HepG2 (cell line): ENCODE measurements at regions not wholly inside any gene's neighbourhood (a gene's known extent, or its start where the extent isn't known, plus 50 kb on each side); places are given as distances from the start of the nearest gene placed in this dataset.

Source experiments
- ATAC-seq: fragments of 200-7000 bp; cut with Tn5 transposase; 3 replicates; pipeline ENCODE4 v1.9.1; 2020; ENCODE audit warnings: mild to moderate bottlenecking, moderate library complexity
- BruUV-seq: library from RNA; stranded (reverse); fragments of 400-500 nt; replicated peaks from 2 replicates; lab custom pipeline; 2021; lab: Mats Ljungman, UMichigan
- CTCF ChIA-PET: fragments of 300-600 bp; formaldehyde crosslinking; extraction: SDS; loops from one replicate; lab custom pipeline; 2021; ENCODE audit warnings: low total read pairs, inconsistent platforms, low intra/inter-chr PET ratio; lab: Yijun Ruan, JAX
- POLR2A ChIA-PET: fragments of 350-600 bp; sonication (Branson Sonifier 250); formaldehyde crosslinking; loops from one replicate; lab custom pipeline; 2020; ENCODE audit warnings: antibody characterized with exemption, inconsistent platforms; lab: Yijun Ruan, JAX
- DNase-seq: peaks from one replicate; pipeline ENCODE4 v3.0.0-alpha.2; 2015; ENCODE audit warnings: low spot score
- FAIRE-seq: peaks from 3 replicates; lab custom pipeline; 2011; peaks lifted over from hg19 to GRCh38; lab: Jason Lieb, UNC
- H2AFZ ChIP-seq: one replicate; pipeline ENCODE4 v1.6.1; 2011; ENCODE audit warnings: low read length, inconsistent platforms
- H3K27ac ChIP-seq: fragments of 300-600 bp; 3 replicates; pipeline ENCODE4 v1.8.0; 2011; ENCODE audit warnings: mixed run types, mild to moderate bottlenecking, mixed read lengths, low read length, inconsistent platforms; ENCODE audit not compliant: insufficient read depth; ENCODE audit errors: extremely low read length
- H3K27me3 ChIP-seq, 2 experiments: fragments of 200-600 bp in 1 of 2; 2 replicates in 1 of 2; 3 replicates in 1 of 2; pipeline versions ENCODE4 v1.6.0 to v1.8.0; 2011; ENCODE audit warnings: low read length in 2 of 2, mild to moderate bottlenecking in 2 of 2, moderate library complexity in 2 of 2, inconsistent platforms in 1 of 2; ENCODE audit not compliant: insufficient read depth in 2 of 2, control insufficient read depth in 1 of 2
- H3K36me3 ChIP-seq, 2 experiments: fragments of 200-600 bp in 1 of 2; replicated peaks in 1 of 2; 2 replicates in 1 of 2; 3 replicates in 1 of 2; pipeline versions ENCODE4 v1.5.1 to v1.8.0; 2011; ENCODE audit warnings: low read length in 2 of 2, inconsistent platforms in 1 of 2; ENCODE audit not compliant: insufficient read depth in 2 of 2, control insufficient read depth in 1 of 2
- H3K4me1 ChIP-seq: 2 replicates; pipeline ENCODE4 v1.5.1; 2012; ENCODE audit warnings: low read length, inconsistent platforms; ENCODE audit not compliant: insufficient read depth
- H3K4me2 ChIP-seq: 2 replicates; pipeline ENCODE4 v1.6.0; 2011; ENCODE audit warnings: low read depth, low read length, inconsistent platforms
- H3K4me3 ChIP-seq, 3 experiments: fragments of 200-600 bp in 1 of 3; sonication (generic), shearing (Covaris generic) in 1 of 3; replicated peaks in 1 of 3; 2 replicates each; pipeline ENCODE4 v1.5.1; 2011 to 2016; ENCODE audit warnings: low read length in 3 of 3, inconsistent platforms in 2 of 3, low read depth in 2 of 3, mild to moderate bottlenecking in 2 of 3, control low read depth in 1 of 3, mixed read lengths in 1 of 3; ENCODE audit not compliant: insufficient read depth in 1 of 3
- H3K79me2 ChIP-seq: one replicate; pipeline ENCODE4 v1.6.1; 2011; ENCODE audit warnings: low read length, inconsistent platforms; ENCODE audit not compliant: insufficient read depth
- H3K9ac ChIP-seq: 2 replicates; pipeline ENCODE4 v1.6.0; 2011; ENCODE audit warnings: mild to moderate bottlenecking, low read depth, low read length, inconsistent platforms; ENCODE audit not compliant: insufficient read depth
- H3K9me3 ChIP-seq: 2 replicates; pipeline ENCODE4 v1.5.1; 2012; ENCODE audit warnings: mild to moderate bottlenecking, low read length
- H4K20me1 ChIP-seq: 2 replicates; pipeline ENCODE4 v1.6.0; 2011; ENCODE audit warnings: inconsistent platforms, mild to moderate bottlenecking, low read length, moderate library complexity; ENCODE audit not compliant: insufficient read depth
- ERF ChIP-seq: IDR thresholded peaks from 2 replicates; pipeline ENCODE4 v1.6.1; 2018; ENCODE audit warnings: missing biosample characterization, missing genetic modification reagents
- FOXO1 ChIP-seq: sonication (generic); formaldehyde crosslinking; IDR thresholded peaks from 2 replicates; pipeline ENCODE4 v1.4.0; 2020; ENCODE audit warnings: missing genetic modification reagents
- MLX ChIP-seq: IDR thresholded peaks from 2 replicates; pipeline ENCODE4 v1.6.1; 2016
- PITX1 ChIP-seq: sonication (generic); formaldehyde crosslinking; IDR thresholded peaks from 2 replicates; pipeline ENCODE4 v1.5.1; 2020; ENCODE audit warnings: mild to moderate bottlenecking, missing genetic modification reagents
- PLSCR1 ChIP-seq: sonication (generic); formaldehyde crosslinking; IDR thresholded peaks from 2 replicates; pipeline ENCODE4 v1.5.0; 2020; ENCODE audit warnings: missing genetic modification reagents, mild to moderate bottlenecking, borderline replicate concordance
- RBAK ChIP-seq: sonication (generic); formaldehyde crosslinking; IDR thresholded peaks from 2 replicates; pipeline ENCODE4 v1.5.1; 2020; ENCODE audit warnings: mild to moderate bottlenecking, missing genetic modification reagents
- SMC3 ChIP-seq: IDR thresholded peaks from 2 replicates; pipeline ENCODE4 v1.6.1; 2011; ENCODE audit warnings: low read length, improper control_type of control experiment
- TBX3 ChIP-seq: fragments of 450-650 bp; IDR thresholded peaks from 2 replicates; pipeline ENCODE4 v1.6.1; 2017; ENCODE audit warnings: antibody characterized with exemption, mild to moderate bottlenecking, inconsistent platforms, borderline replicate concordance
- ZNF550 ChIP-seq: sonication (generic); formaldehyde crosslinking; IDR thresholded peaks from 2 replicates; pipeline ENCODE4 v1.4.0; 2020; ENCODE audit warnings: mild to moderate bottlenecking, missing genetic modification reagents, borderline replicate concordance
- ZNF772 ChIP-seq: sonication (generic); formaldehyde crosslinking; IDR thresholded peaks from 2 replicates; pipeline ENCODE4 v1.5.0; 2020; ENCODE audit warnings: mild to moderate bottlenecking, missing genetic modification reagents
- ZZZ3 ChIP-seq: sonication (generic); formaldehyde crosslinking; IDR thresholded peaks from 2 replicates; pipeline ENCODE4 v1.4.0; 2020; ENCODE audit warnings: missing genetic modification reagents, mild to moderate bottlenecking, borderline replicate concordance
- WGBS: methylation state at CpG from one replicate; pipeline ENCODE4 v1.1.6; 2017; ENCODE audit warnings: low lambda C conversion rate; 5-methylcytosine and 5-hydroxymethylcytosine counted together
- in situ Hi-C: cut with HindIII; loops from 2 replicates; pipeline ENCODE4 v1.10.0; 2017; ENCODE audit warnings: low pct_unique_long_range_greater_than_20kb; ENCODE audit not compliant: extremely low pct_ligation_motif_present
- intact Hi-C: fragments of 100-400 bp; cut with micrococcal nuclease; formaldehyde crosslinking; loops from one replicate; pipeline ENCODE4 v1.10.0; 2022; ENCODE audit not compliant: unreplicated experiment

- ATAC-seq (no peak), FAIRE-seq (no peak), DNase-seq (no peak)
- CTCF ChIA-PET: no interaction called here
- WGBS: 16% methylated on average over 7 of the region's 7 CpGs
- POLR2A ChIA-PET: no interaction called here
- no peaks in the 10 kb centered on the region for H3K36me3 ChIP-seq
- H3K27me3 ChIP-seq: peaks cover 0 to 9% of the 10 kb centered on the region in 2 experiments; a peak in 1 of 5 replicates
- H3K9ac ChIP-seq: no peak overlapping the region
- no peak overlapping the region for H3K27ac ChIP-seq
- H2AFZ ChIP-seq: no peak overlapping the region
- TF ChIP-seq RBAK (no peak), ZZZ3 (CRISPR knock-in tag) (no peak), ZNF550 (CRISPR knock-in tag) (no peak), SMC3 (no peak), ERF (CRISPR knock-in tag) (no peak)
- H3K79me2 ChIP-seq: no peaks in the 10 kb centered on the region
- no peaks in the 10 kb centered on the region for H4K20me1 ChIP-seq
- in situ Hi-C loops (no loop called here), intact Hi-C loops (no loop called here)
- H3K9me3 ChIP-seq: no peaks in the 10 kb centered on the region
- no peaks in the 10 kb centered on the region for H3K4me1 ChIP-seq
- H3K4me3 ChIP-seq: no peak overlapping the region
- H3K4me2 ChIP-seq: no peak overlapping the region
- no TSS peak for BruUV-seq
Observed at GRCh38 chr12:125311050-125311449, 245.8 kb downstream of the AACS start.

GRCh38 chr12:125312471-125312870, 247.2 kb downstream of the AACS start:
- H3K27ac ChIP-seq: no peak overlapping the region
- ATAC-seq (no peak), DNase-seq (no peak), FAIRE-seq (no peak)
- no TSS peak for BruUV-seq
- CTCF ChIA-PET: no interaction called here
- WGBS: 0% methylated on average over 1 of the region's 3 CpGs
- H4K20me1 ChIP-seq: no peaks in the 10 kb centered on the region
- no peak for TF ChIP-seq FOXO1 (CRISPR knock-in tag)
- no peak for TF ChIP-seq PLSCR1 (CRISPR knock-in tag)
- TF ChIP-seq MLX: no peak
- TF ChIP-seq ZNF772 (CRISPR knock-in tag): no peak
- no peak for TF ChIP-seq TBX3
- TF ChIP-seq PITX1 (CRISPR knock-in tag): no peak
- H3K4me1 ChIP-seq: no peaks in the 10 kb centered on the region
- H2AFZ ChIP-seq: no peak overlapping the region
- in situ Hi-C loops: no loop called here
- H3K9ac ChIP-seq: no peak overlapping the region
- peaks cover 0 to 9% of the 10 kb centered on the region in 2 experiments; a peak in 1 of 5 replicates for H3K27me3 ChIP-seq
- intact Hi-C loops: no loop called here
- H3K36me3 ChIP-seq: no peaks in the 10 kb centered on the region
- no peaks in the 10 kb centered on the region for H3K9me3 ChIP-seq
- H3K4me3 ChIP-seq: no peak overlapping the region
- POLR2A ChIA-PET: no interaction called here
- no peaks in the 10 kb centered on the region for H3K79me2 ChIP-seq
- H3K4me2 ChIP-seq: no peak overlapping the region
